H1 (cell line): ENCODE measurements at regions not wholly inside any gene's neighbourhood (a gene's known extent, or its start where the extent isn't known, plus 50 kb on each side); places are given as distances from the start of the nearest gene placed in this dataset.

Experiments
- CTCF ChIA-PET: fragments of 300-600 bp; sonication (Branson Sonifier 250); formaldehyde crosslinking; loops from one replicate; lab custom pipeline; 2021; ENCODE audit not compliant: partially characterized antibody; lab: Charles Lee
- POLR2A ChIA-PET: fragments of 300-600 bp; sonication (Branson Sonifier 250); formaldehyde crosslinking; loops from one replicate; lab custom pipeline; 2021; ENCODE audit warnings: inconsistent platforms; ENCODE audit not compliant: partially characterized antibody; lab: Charles Lee
- DNase-seq, 2 experiments: peaks; one replicate each; pipeline versions ENCODE4 v3.0.0 to v3.0.0-alpha.2; 2010 to 2022; ENCODE audit warnings: low spot score in 2 of 2, low read depth in 1 of 2, mixed read lengths in 1 of 2
- FAIRE-seq: peaks from 2 replicates; lab custom pipeline; 2011; peaks lifted over from hg19 to GRCh38; lab: Jason Lieb, UNC
- H2AFZ ChIP-seq: 2 replicates; pipeline ENCODE4 v1.8.1; 2012; ENCODE audit warnings: low read length, inconsistent platforms
- H2AK5ac ChIP-seq: 2 replicates; pipeline ENCODE4 v1.6.1; 2013; ENCODE audit warnings: low read depth, low read length
- H2BK120ac ChIP-seq: replicated peaks from 2 replicates; pipeline ENCODE3; 2013; ENCODE audit warnings: low read depth, low read length, inconsistent platforms
- H2BK12ac ChIP-seq: 2 replicates; pipeline ENCODE4 v1.6.1; 2013; ENCODE audit warnings: low read depth, low read length
- H2BK15ac ChIP-seq: 2 replicates; pipeline ENCODE4 v1.6.1; 2013; ENCODE audit warnings: low read length
- H2BK20ac ChIP-seq: 2 replicates; pipeline ENCODE4 v1.6.1; 2013; ENCODE audit warnings: low read length
- H2BK5ac ChIP-seq: 2 replicates; pipeline ENCODE4 v1.6.1; 2013; ENCODE audit warnings: low read depth, low read length
- H3K14ac ChIP-seq: 2 replicates; pipeline ENCODE4 v1.6.1; 2013; ENCODE audit warnings: inconsistent platforms; ENCODE audit not compliant: insufficient read length
- H3K18ac ChIP-seq: 2 replicates; pipeline ENCODE4 v1.6.1; 2013; ENCODE audit warnings: low read length; ENCODE audit errors: extremely low read depth
- H3K23ac ChIP-seq: 2 replicates; pipeline ENCODE4 v1.6.1; 2013; ENCODE audit warnings: inconsistent platforms; ENCODE audit not compliant: insufficient read length
- H3K23me2 ChIP-seq: 2 replicates; pipeline ENCODE4 v1.6.1; 2013; ENCODE audit warnings: low read depth, low read length
- H3K27ac ChIP-seq: 2 replicates; pipeline ENCODE4 v1.6.1; 2011; ENCODE audit warnings: low read depth, low read length, inconsistent platforms
- H3K27me3 ChIP-seq, 4 experiments: replicated peaks in 1 of 4; 1 replicate in 1 of 4; 2 replicates in 3 of 4; pipeline versions ENCODE4 v1.6.1 to v1.8.1; 2011 to 2013; ENCODE audit warnings: low read length in 3 of 4, mild to moderate bottlenecking in 3 of 4, inconsistent platforms in 2 of 4, mixed read lengths in 2 of 4, moderate library complexity in 1 of 4; ENCODE audit not compliant: control insufficient read depth in 3 of 4, insufficient read depth in 3 of 4; ENCODE audit errors: extremely low read depth in 1 of 4
- H3K36me3 ChIP-seq, 4 experiments: 2 replicates each; pipeline versions ENCODE4 v1.6.1 to v1.8.1; 2011 to 2013; ENCODE audit warnings: mild to moderate bottlenecking in 4 of 4, low read length in 3 of 4, moderate library complexity in 2 of 4, control low read depth in 1 of 4, inconsistent platforms in 1 of 4; ENCODE audit not compliant: insufficient read depth in 4 of 4, control insufficient read depth in 2 of 4
- H3K4ac ChIP-seq: replicated peaks from 2 replicates; pipeline ENCODE3; 2013; ENCODE audit warnings: low read length, low read depth, mixed read lengths, inconsistent platforms; ENCODE audit not compliant: insufficient read length
- H3K4me1 ChIP-seq, 4 experiments: replicated peaks in 1 of 4; 1 replicate in 1 of 4; 2 replicates in 3 of 4; pipeline versions ENCODE4 v1.6.1 to v1.8.1; 2011 to 2013; ENCODE audit warnings: low read length in 3 of 4, inconsistent platforms in 2 of 4, mixed read lengths in 1 of 4; ENCODE audit not compliant: insufficient read depth in 4 of 4, control insufficient read depth in 3 of 4
- H3K4me2 ChIP-seq, 2 experiments: 2 replicates each; pipeline versions ENCODE4 v1.6.1 to v1.8.1; 2011 to 2013; ENCODE audit warnings: low read depth in 2 of 2, low read length in 2 of 2, control low read depth in 1 of 2, inconsistent platforms in 1 of 2, mild to moderate bottlenecking in 1 of 2; ENCODE audit not compliant: insufficient read depth in 1 of 2
- H3K4me3 ChIP-seq, 4 experiments: fragments of 200-600, 300-600 bp in 1 of 4; sonication (generic), shearing (Covaris generic), sonication (Bioruptor Twin) in 1 of 4; 2 replicates each; pipeline versions ENCODE4 v1.5.1 to v1.8.1; 2011 to 2016; ENCODE audit warnings: low read length in 4 of 4, low read depth in 3 of 4, control low read depth in 2 of 4, inconsistent platforms in 2 of 4, mild to moderate bottlenecking in 2 of 4, mixed read lengths in 1 of 4, moderate library complexity in 1 of 4; ENCODE audit not compliant: insufficient read depth in 2 of 4; ENCODE audit errors: extremely low read depth in 1 of 4
- H3K56ac ChIP-seq: replicated peaks from 2 replicates; pipeline ENCODE3; 2013; ENCODE audit warnings: low read depth, mild to moderate bottlenecking, mixed read lengths, low read length, inconsistent platforms; ENCODE audit not compliant: insufficient read length
- H3K79me1 ChIP-seq: 2 replicates; pipeline ENCODE4 v1.6.1; 2013; ENCODE audit warnings: low read depth, low read length, control low read depth
- H3K79me2 ChIP-seq, 2 experiments: 2 replicates each; pipeline versions ENCODE4 v1.6.1 to v1.8.1; 2012 to 2013; ENCODE audit warnings: low read length in 2 of 2, mild to moderate bottlenecking in 2 of 2, inconsistent platforms in 1 of 2; ENCODE audit not compliant: insufficient read depth in 2 of 2, control insufficient read depth in 1 of 2
- H3K9ac ChIP-seq, 4 experiments: replicated peaks in 1 of 4; 1 replicate in 1 of 4; 2 replicates in 3 of 4; pipeline versions ENCODE4 v1.6.1 to v1.8.1; 2011 to 2013; ENCODE audit warnings: low read depth in 3 of 4, low read length in 3 of 4, control low read depth in 2 of 4, mild to moderate bottlenecking in 2 of 4, moderate library complexity in 2 of 4, inconsistent platforms in 1 of 4; ENCODE audit errors: extremely low read depth in 1 of 4
- H3K9me3 ChIP-seq, 2 experiments: 2 replicates each; pipeline versions ENCODE4 v1.6.1 to v1.8.1; 2012 to 2013; ENCODE audit warnings: mild to moderate bottlenecking in 2 of 2, moderate library complexity in 2 of 2, control low read depth in 1 of 2, inconsistent platforms in 1 of 2, low read depth in 1 of 2, low read length in 1 of 2, mixed read lengths in 1 of 2; ENCODE audit not compliant: insufficient read depth in 2 of 2
- H4K20me1 ChIP-seq, 2 experiments: replicated peaks in 1 of 2; 2 replicates each; pipeline versions ENCODE3 to v1.8.1; 2011 to 2013; ENCODE audit warnings: inconsistent platforms in 2 of 2, low read length in 2 of 2, mild to moderate bottlenecking in 1 of 2; ENCODE audit not compliant: insufficient read depth in 2 of 2, control insufficient read depth in 1 of 2
- H4K5ac ChIP-seq: 2 replicates; pipeline ENCODE4 v1.6.1; 2013; ENCODE audit warnings: low read length, low read depth, mixed read lengths, inconsistent platforms; ENCODE audit not compliant: insufficient read length
- H4K8ac ChIP-seq: 2 replicates; pipeline ENCODE4 v1.8.0; 2013; ENCODE audit warnings: mild to moderate bottlenecking, moderate library complexity, low read length, inconsistent platforms; ENCODE audit not compliant: insufficient read depth; ENCODE audit errors: extremely low read depth
- H4K91ac ChIP-seq: replicated peaks from 2 replicates; pipeline ENCODE3; 2013; ENCODE audit warnings: low read length, mixed read lengths, inconsistent platforms; ENCODE audit not compliant: insufficient read length
- BRCA1 ChIP-seq: IDR thresholded peaks from 2 replicates; pipeline ENCODE4 v1.6.1; 2012; ENCODE audit warnings: low read depth, low read length, improper control_type of control experiment
- EP300 ChIP-seq, 2 experiments: IDR thresholded peaks; 1 replicate in 1 of 2; 2 replicates in 1 of 2; pipeline ENCODE4 v1.6.1; 2011 to 2012; ENCODE audit warnings: low read depth in 2 of 2, low read length in 2 of 2, mild to moderate bottlenecking in 2 of 2, borderline replicate concordance in 1 of 2, inconsistent platforms in 1 of 2, moderate library complexity in 1 of 2
- NANOG ChIP-seq: IDR thresholded peaks from 2 replicates; pipeline ENCODE4 v1.6.1; 2011; ENCODE audit warnings: low read length, low read depth, mild to moderate bottlenecking, inconsistent platforms; ENCODE audit not compliant: insufficient read depth, poor library complexity, severe bottlenecking
- POLR2A ChIP-seq, 2 experiments: IDR thresholded peaks; 1 replicate in 1 of 2; 2 replicates in 1 of 2; pipeline ENCODE4 v1.6.1; 2011; ENCODE audit warnings: low read depth in 2 of 2, low read length in 2 of 2, mild to moderate bottlenecking in 2 of 2; ENCODE audit errors: control extremely low read depth in 1 of 2
- RXRA ChIP-seq: IDR thresholded peaks from 2 replicates; pipeline ENCODE4 v1.6.1; 2011; ENCODE audit warnings: low read depth, mild to moderate bottlenecking, low read length, moderate library complexity; ENCODE audit not compliant: insufficient read depth
- SIX5 ChIP-seq: IDR thresholded peaks from 2 replicates; pipeline ENCODE4 v1.6.1; 2011; ENCODE audit warnings: mild to moderate bottlenecking, low read depth, low read length
- SP4 ChIP-seq: IDR thresholded peaks from 2 replicates; pipeline ENCODE4 v1.6.1; 2012; ENCODE audit warnings: low read length, inconsistent platforms
- TAF7 ChIP-seq: optimal IDR thresholded peaks from 2 replicates; pipeline ENCODE3; 2011; ENCODE audit warnings: low read depth, mild to moderate bottlenecking, inconsistent platforms, low read length, moderate library complexity, borderline replicate concordance
- TBP ChIP-seq: IDR thresholded peaks from 2 replicates; pipeline ENCODE4 v1.6.1; 2011; ENCODE audit warnings: low read depth, low read length, improper control_type of control experiment
- TF ChIP-seq, protein P1 (sequence below): IDR thresholded peaks from 2 replicates; pipeline ENCODE4 v1.6.1; 2011; ENCODE audit warnings: low read depth, mild to moderate bottlenecking, low read length; ENCODE audit not compliant: insufficient read depth

DNA sequence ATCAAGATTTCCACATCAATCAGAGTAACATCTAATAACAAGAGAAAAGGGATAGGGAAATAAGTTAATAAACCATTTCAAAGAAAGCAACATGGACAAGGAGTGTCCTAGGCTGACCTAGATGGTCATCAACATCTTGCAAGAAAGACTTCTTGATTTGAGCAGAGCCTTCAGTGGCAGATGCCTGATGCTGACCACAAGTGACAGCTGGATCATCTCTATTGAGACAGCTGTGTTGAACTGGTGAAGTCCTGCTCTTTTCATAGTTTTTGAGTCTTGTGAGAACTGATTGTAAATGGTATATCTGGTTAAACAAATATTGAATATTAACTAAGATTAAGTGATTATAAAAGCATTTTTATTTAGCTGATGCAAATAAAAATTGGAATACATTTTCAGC lies 1083.6 kb upstream of the LRFN5 start:
- no peak overlapping the region for H4K5ac ChIP-seq
- no peak overlapping the region for H2BK20ac ChIP-seq
- CTCF ChIA-PET = interaction anchor here (1.3 kb wide), 1 partner anchor 105 kb away, joined by 3 read pairs; no protein-coding TSS in a partner anchor
- H3K4me2 ChIP-seq = no peak overlapping the region
- no peaks in the 10 kb centered on the region for H3K27me3 ChIP-seq
- no peaks in the 10 kb centered on the region for H3K79me1 ChIP-seq
- no peaks in the 10 kb centered on the region for H4K20me1 ChIP-seq
- no peaks in the 10 kb centered on the region for H3K36me3 ChIP-seq
- no peak overlapping the region for H3K27ac ChIP-seq
- peaks cover 0 to 3% (median 0%) of the 10 kb centered on the region in 4 experiments; a peak in 1 of 7 replicates for H3K4me1 ChIP-seq
- DNase-seq (no peak), FAIRE-seq (no peak)
- H2AFZ ChIP-seq = no peak overlapping the region
- no peak overlapping the region for H3K4me3 ChIP-seq
- POLR2A ChIA-PET = no interaction called here
- TF ChIP-seq TBP = no peak
- no peak for TF ChIP-seq POLR2A (IDR thresholded peaks at IDR 0.05; ENCODE audit: control extremely low read depth in 1 of 2, low read depth in 2 of 2, low read length in 2 of 2)
- TF ChIP-seq EP300 (IDR thresholded peaks at IDR 0.05; ENCODE audit: borderline replicate concordance in 1 of 2, low read depth in 2 of 2, low read length in 2 of 2) = no peak
- no peak for TF ChIP-seq BRCA1
- TF ChIP-seq, protein P1, sequence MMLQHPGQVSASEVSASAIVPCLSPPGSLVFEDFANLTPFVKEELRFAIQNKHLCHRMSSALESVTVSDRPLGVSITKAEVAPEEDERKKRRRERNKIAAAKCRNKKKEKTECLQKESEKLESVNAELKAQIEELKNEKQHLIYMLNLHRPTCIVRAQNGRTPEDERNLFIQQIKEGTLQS = no peak
- TF ChIP-seq SIX5 = no peak
- TF ChIP-seq NANOG = no peak
- TF ChIP-seq RXRA = no peak
- TF ChIP-seq TAF7 = no peak
- TF ChIP-seq SP4 = no peak
- H3K18ac ChIP-seq = no peak overlapping the region
- H2BK5ac ChIP-seq = no peak overlapping the region
- no peak overlapping the region for H4K8ac ChIP-seq
- H3K4ac ChIP-seq = no peak overlapping the region
- no peaks in the 10 kb centered on the region for H3K9me3 ChIP-seq
- no peak overlapping the region for H3K23ac ChIP-seq
- H3K9ac ChIP-seq = no peak overlapping the region
- no peak overlapping the region for H2BK15ac ChIP-seq
- H4K91ac ChIP-seq = no peak overlapping the region
- no peak overlapping the region for H3K14ac ChIP-seq
- no peaks in the 10 kb centered on the region for H3K23me2 ChIP-seq
- no peak overlapping the region for H2BK12ac ChIP-seq
- no peaks in the 10 kb centered on the region for H3K79me2 ChIP-seq
- no peak overlapping the region for H3K56ac ChIP-seq
- H2BK120ac ChIP-seq = no peak overlapping the region
- H2AK5ac ChIP-seq = no peak overlapping the region
